Esophagus (tissue), 2 donors: ENCODE measurements at regions not wholly inside any gene's neighbourhood (a gene's known extent, or its start where the extent isn't known, plus 50 kb on each side); places are given as distances from the start of the nearest gene placed in this dataset.

Experiments used
- H3K27ac ChIP-seq, 2 donors: one replicate each; pipeline ENCODE4 v1.5.1; 2013; ENCODE audit warnings: low read depth in 2 of 2, mild to moderate bottlenecking in 2 of 2, inconsistent platforms in 1 of 2, low read length in 1 of 2, moderate library complexity in 1 of 2
- H3K27me3 ChIP-seq, 2 donors: one replicate each; pipeline ENCODE4 v1.6.1; 2013; ENCODE audit warnings: low read length in 2 of 2, control low read depth in 1 of 2, mild to moderate bottlenecking in 1 of 2; ENCODE audit not compliant: insufficient read depth in 2 of 2, control insufficient read depth in 1 of 2
- H3K36me3 ChIP-seq, 2 donors: one replicate each; pipeline ENCODE4 v1.6.1; 2013; ENCODE audit warnings: low read length in 1 of 2; ENCODE audit not compliant: control insufficient read depth in 2 of 2, insufficient read depth in 2 of 2
- H3K4me1 ChIP-seq, 2 donors: one replicate each; pipeline ENCODE4 v1.6.1; 2013; ENCODE audit warnings: low read length in 1 of 2; ENCODE audit not compliant: control insufficient read depth in 2 of 2, insufficient read depth in 2 of 2
- H3K4me3 ChIP-seq, 2 donors: one replicate each; pipeline ENCODE4 v1.5.1; 2013; ENCODE audit warnings: low read length in 2 of 2, mild to moderate bottlenecking in 2 of 2, low read depth in 1 of 2, moderate library complexity in 1 of 2
- H3K9me3 ChIP-seq, 2 donors: one replicate each; pipeline ENCODE4 v1.6.1; 2013; ENCODE audit warnings: mild to moderate bottlenecking in 2 of 2, low read depth in 1 of 2, low read length in 1 of 2, moderate library complexity in 1 of 2; ENCODE audit not compliant: control insufficient read depth in 2 of 2, insufficient read depth in 1 of 2
- WGBS, 2 donors: extraction: QIAGEN DNeasy Blood & Tissue Kit; methylation state at CpG; one replicate each; pipeline ENCODE4 v1.1.7; 2013; 5-methylcytosine and 5-hydroxymethylcytosine counted together
- donor health status: healthy with polysubstance abuse.
- donor health status: Bipolar disorder and iron deficiency.

- WGBS, 2 donors, result 65 to 69% methylated on average over 2 of the region's 2 CpGs
- Histone ChIP-seq H3K27me3 (no peaks in the 10 kb centered on the region), H3K27ac (no peak overlapping the region), H3K36me3 (no peaks in the 10 kb centered on the region), H3K9me3 (peaks cover 0 to 2% of the 10 kb centered on the region in 2 donors), H3K4me1 (no peaks in the 10 kb centered on the region), H3K4me3 (no peak overlapping the region)
These were observed 197.1 kb upstream of the PBX1 start for GRCh38 chr1:164361927-164362326.

- no peak overlapping the region for H3K27ac ChIP-seq
- no peaks in the 10 kb centered on the region for H3K4me1 ChIP-seq
- no peaks in the 10 kb centered on the region for H3K36me3 ChIP-seq
- H3K9me3 ChIP-seq, result peaks cover 0 to 2% of the 10 kb centered on the region in 2 donors
- 57 to 70% methylated on average over 1 of the region's 1 CpG for WGBS, 2 donors
- H3K4me3 ChIP-seq, result no peak overlapping the region
- H3K27me3 ChIP-seq, result no peaks in the 10 kb centered on the region
These were observed 195.0 kb upstream of the PBX1 start for GRCh38 chr1:164363980-164364379.

GRCh38 chr1:164366014-164366413, 193.0 kb upstream of the PBX1 start:
- H3K9me3 ChIP-seq, result peaks cover 0 to 2% of the 10 kb centered on the region in 2 donors
- 87% methylated on average over 1 of the region's 1 CpG for WGBS, 2 donors
- no peaks in the 10 kb centered on the region for H3K4me1 ChIP-seq
- no peak overlapping the region for H3K4me3 ChIP-seq
- H3K27me3 ChIP-seq, result no peaks in the 10 kb centered on the region
- no peaks in the 10 kb centered on the region for H3K36me3 ChIP-seq
- no peak overlapping the region for H3K27ac ChIP-seq

- Histone ChIP-seq H3K9me3 (peaks cover 0 to 2% of the 10 kb centered on the region in 2 donors), H3K4me3 (no peak overlapping the region), H3K27me3 (no peaks in the 10 kb centered on the region), H3K4me1 (no peaks in the 10 kb centered on the region), H3K36me3 (no peaks in the 10 kb centered on the region), H3K27ac (no peak overlapping the region)
- WGBS, 2 donors, result 48 to 68% methylated on average over 4 of the region's 4 CpGs
These were observed 189.2 kb upstream of the PBX1 start for GRCh38 chr1:164369698-164370365.

GRCh38 chr1:164380893-164381292, 178.1 kb upstream of the PBX1 start:
- WGBS, 2 donors, result 53 to 54% methylated on average over 4 of the region's 4 CpGs
- Histone ChIP-seq H3K4me3 (no peak overlapping the region), H3K9me3 (no peaks in the 10 kb centered on the region), H3K4me1 (no peaks in the 10 kb centered on the region), H3K27me3 (no peaks in the 10 kb centered on the region), H3K36me3 (no peaks in the 10 kb centered on the region), H3K27ac (no peak overlapping the region)

GRCh38 chr1:164382384-164382783, 176.6 kb upstream of the PBX1 start:
- WGBS, 2 donors, result 84 to 85% methylated on average over 8 of the region's 8 CpGs
- H3K4me3 ChIP-seq, result no peak overlapping the region
- H3K4me1 ChIP-seq, result no peaks in the 10 kb centered on the region
- H3K27ac ChIP-seq, result no peak overlapping the region
- no peaks in the 10 kb centered on the region for H3K9me3 ChIP-seq
- no peaks in the 10 kb centered on the region for H3K27me3 ChIP-seq
- H3K36me3 ChIP-seq, result no peaks in the 10 kb centered on the region

- H3K9me3 ChIP-seq, result no peaks in the 10 kb centered on the region
- no peaks in the 10 kb centered on the region for H3K36me3 ChIP-seq
- H3K4me3 ChIP-seq, result no peak overlapping the region
- no peaks in the 10 kb centered on the region for H3K4me1 ChIP-seq
- 90 to 92% methylated on average over 3 of the region's 3 CpGs for WGBS, 2 donors
- H3K27me3 ChIP-seq, result no peaks in the 10 kb centered on the region
- no peak overlapping the region for H3K27ac ChIP-seq
These were observed 174.7 kb upstream of the PBX1 start for GRCh38 chr1:164384262-164384661.

GRCh38 chr1:164417016-164417704, 141.8 kb upstream of the PBX1 start:
- H3K4me1 ChIP-seq, result no peaks in the 10 kb centered on the region
- H3K27me3 ChIP-seq, result no peaks in the 10 kb centered on the region
- no peak overlapping the region for H3K27ac ChIP-seq
- H3K36me3 ChIP-seq, result no peaks in the 10 kb centered on the region
- WGBS, 2 donors, result 59% methylated on average over 2 of the region's 2 CpGs
- no peak overlapping the region for H3K4me3 ChIP-seq
- no peaks in the 10 kb centered on the region for H3K9me3 ChIP-seq

GRCh38 chr1:164423136-164423535, 135.8 kb upstream of the PBX1 start:
- Histone ChIP-seq H3K4me1 (no peaks in the 10 kb centered on the region), H3K27ac (no peak overlapping the region), H3K9me3 (no peaks in the 10 kb centered on the region), H3K27me3 (no peaks in the 10 kb centered on the region), H3K4me3 (no peak overlapping the region), H3K36me3 (no peaks in the 10 kb centered on the region)
- WGBS, 2 donors, result 80 to 81% methylated on average over 1 of the region's 1 CpG
